GM23338 (cell line): ENCODE measurements at regions not wholly inside any gene's neighbourhood (a gene's known extent, or its start where the extent isn't known, plus 50 kb on each side); places are given as distances from the start of the nearest gene placed in this dataset.

Source experiments
- ATAC-seq: fragments of 200-7000 bp; cut with Tn5 transposase; 3 replicates; pipeline ENCODE4 v1.9.1; 2020
- DNase-seq: peaks from one replicate; pipeline ENCODE4 v3.0.0-alpha.2; 2015; ENCODE audit warnings: low spot score
- H2AFZ ChIP-seq: fragments of 200-600 bp; sonication (generic); 2 replicates; pipeline ENCODE4 v1.8.0; 2016; ENCODE audit warnings: antibody characterized with exemption, mild to moderate bottlenecking, moderate library complexity
- H3F3A ChIP-seq: fragments of 200-600 bp; sonication (generic); replicated peaks from 2 replicates; pipeline ENCODE4 v1.8.0; 2017; ENCODE audit warnings: antibody characterized with exemption, mixed run types, low read depth
- H3K27ac ChIP-seq: fragments of 200-600 bp; sonication (generic); 2 replicates; pipeline ENCODE4 v1.6.1; 2016; ENCODE audit warnings: low read depth
- H3K27me3 ChIP-seq: fragments of 200-600 bp; sonication (generic); 2 replicates; pipeline ENCODE4 v1.8.0; 2016; ENCODE audit warnings: mild to moderate bottlenecking, mixed run types, moderate library complexity; ENCODE audit not compliant: insufficient read depth
- H3K36me3 ChIP-seq: fragments of 200-600 bp; sonication (generic); 2 replicates; pipeline ENCODE4 v1.8.0; 2016; ENCODE audit warnings: mild to moderate bottlenecking; ENCODE audit not compliant: insufficient read depth
- H3K4me1 ChIP-seq: fragments of 200-600 bp; sonication (generic); 2 replicates; pipeline ENCODE4 v1.8.0; 2016; ENCODE audit warnings: mild to moderate bottlenecking, moderate library complexity; ENCODE audit not compliant: insufficient read depth
- H3K4me2 ChIP-seq: fragments of 200-600 bp; sonication (generic); 2 replicates; pipeline ENCODE4 v1.7.1; 2017; ENCODE audit warnings: mixed run types
- H3K4me3 ChIP-seq: fragments of 200-600 bp; sonication (generic); 2 replicates; pipeline ENCODE4 v1.6.1; 2016; ENCODE audit warnings: mixed run types
- H3K79me2 ChIP-seq: fragments of 200-600 bp; sonication (generic); replicated peaks from 2 replicates; pipeline ENCODE4 v1.8.0; 2017; ENCODE audit warnings: mild to moderate bottlenecking; ENCODE audit not compliant: insufficient read depth
- H3K9me2 ChIP-seq: fragments of 200-600 bp; sonication (generic); 2 replicates; pipeline ENCODE4 v1.8.0; 2017; ENCODE audit not compliant: insufficient read depth
- H4K20me1 ChIP-seq: fragments of 200-600 bp; sonication (generic); replicated peaks from 2 replicates; pipeline ENCODE4 v1.8.0; 2017; ENCODE audit warnings: mild to moderate bottlenecking; ENCODE audit not compliant: insufficient read depth
- H3K27ac Mint-ChIP-seq: 2 replicates; pipeline ENCODE4 v1.8.0; 2020; ENCODE audit warnings: inconsistent platforms, mild to moderate bottlenecking, moderate library complexity, mixed read lengths
- H3K27me3 Mint-ChIP-seq: 3 replicates; pipeline ENCODE4 v1.8.0; 2022; ENCODE audit warnings: low read depth, mild to moderate bottlenecking, moderate library complexity, mixed read lengths, inconsistent platforms; ENCODE audit not compliant: insufficient read depth, poor library complexity
- H3K36me3 Mint-ChIP-seq: 3 replicates; pipeline ENCODE4 v1.8.0; 2021; ENCODE audit warnings: low read depth, mild to moderate bottlenecking, inconsistent platforms, moderate library complexity, mixed read lengths
- H3K4me1 Mint-ChIP-seq: 3 replicates; pipeline ENCODE4 v1.8.0; 2020; ENCODE audit warnings: mild to moderate bottlenecking, inconsistent platforms, mixed read lengths
- H3K4me3 Mint-ChIP-seq: 3 replicates; pipeline ENCODE4 v1.8.0; 2021; ENCODE audit warnings: moderate library complexity, mild to moderate bottlenecking, inconsistent platforms, mixed read lengths
- H3K9me3 Mint-ChIP-seq: 3 replicates; pipeline ENCODE4 v1.8.0; 2020; ENCODE audit warnings: moderate library complexity, mild to moderate bottlenecking, inconsistent platforms, mixed read lengths
- CREB1 ChIP-seq: fragments of 250-450 bp; sonication (Bioruptor Pico); IDR thresholded peaks from 2 replicates; pipeline ENCODE4 v1.5.0; 2020; ENCODE audit warnings: low read depth, mild to moderate bottlenecking, moderate library complexity
- CTCF ChIP-seq, 2 experiments: fragments of 200-600 bp in 1 of 2; sonication (generic) in 1 of 2; conservative IDR thresholded peaks; 2 replicates each; pipeline versions ENCODE4 v1.5.1 to v1.6.1; 2016 to 2017; ENCODE audit warnings: antibody characterized with exemption in 2 of 2, low read depth in 2 of 2, mild to moderate bottlenecking in 2 of 2, moderate library complexity in 1 of 2
- ETS1 ChIP-seq: IDR thresholded peaks from 2 replicates; pipeline ENCODE4 v1.6.1; 2016; ENCODE audit warnings: antibody characterized with exemption
- EZH2 ChIP-seq: fragments of 200-600 bp; sonication (generic); IDR thresholded peaks from one replicate; pipeline ENCODE4 v1.8.0; 2017; ENCODE audit warnings: antibody characterized with exemption, mild to moderate bottlenecking, low read depth; ENCODE audit not compliant: unreplicated experiment
- JUNB ChIP-seq: IDR thresholded peaks from one replicate; pipeline ENCODE4 v1.6.1; 2016; ENCODE audit warnings: antibody characterized with exemption; ENCODE audit not compliant: unreplicated experiment
- NANOG ChIP-seq: IDR thresholded peaks from 2 replicates; pipeline ENCODE4 v1.6.1; 2016; ENCODE audit warnings: antibody characterized with exemption, borderline replicate concordance
- STAT1 ChIP-seq: IDR thresholded peaks from one replicate; pipeline ENCODE4 v1.6.1; 2016; ENCODE audit warnings: antibody characterized with exemption; ENCODE audit not compliant: unreplicated experiment
- ZNF331 ChIP-seq: fragments of 250-450 bp; sonication (Bioruptor Pico); IDR thresholded peaks from 2 replicates; pipeline ENCODE4 v1.5.0; 2020; ENCODE audit warnings: low read depth, mild to moderate bottlenecking, moderate library complexity
- ZNF462 ChIP-seq: fragments of 250-450 bp; sonication (Bioruptor Pico); IDR thresholded peaks from 2 replicates; pipeline ENCODE4 v1.5.0; 2020; ENCODE audit warnings: mild to moderate bottlenecking, moderate library complexity

GRCh38 chr4:181604546-181604945 is 638.7 kb upstream of the TENM3 start:
- Mint-ChIP-seq H3K9me3 (no peaks in the 10 kb centered on the region), H3K4me1 (peaks cover 14% of the 10 kb centered on the region; the same call in 2 of the 3 replicates), H3K36me3 (no peaks in the 10 kb centered on the region), H3K27ac (no peak overlapping the region), H3K27me3 (peaks cover 3% of the 10 kb centered on the region), H3K4me3 (no peak overlapping the region)
- no peaks in the 10 kb centered on the region for H3K36me3 ChIP-seq
- no peaks in the 10 kb centered on the region for H3K79me2 ChIP-seq
- H3F3A ChIP-seq: no peaks in the 10 kb centered on the region
- H3K4me2 ChIP-seq: no peak overlapping the region
- no peaks in the 10 kb centered on the region for H3K27me3 ChIP-seq
- H3K9me2 ChIP-seq: peaks cover 5% of the 10 kb centered on the region
- H3K4me1 ChIP-seq: peaks cover 15% of the 10 kb centered on the region
- no peak overlapping the region for H3K4me3 ChIP-seq
- no peaks in the 10 kb centered on the region for H4K20me1 ChIP-seq
- no peak for DNase-seq
- no peak overlapping the region for H3K27ac ChIP-seq
- no peak for ATAC-seq
- no peak overlapping the region for H2AFZ ChIP-seq
- TF ChIP-seq EZH2 (no peak), CTCF (conservative IDR thresholded peaks at IDR 0.05; ENCODE audit: low read depth in 2 of 2) (no peak), JUNB (no peak)

GRCh38 chr4:181606300-181606699 is 636.9 kb upstream of the TENM3 start:
- peaks cover 5% of the 10 kb centered on the region for H3K9me2 ChIP-seq
- DNase-seq (no peak), ATAC-seq (no peak)
- H3F3A ChIP-seq: no peaks in the 10 kb centered on the region
- H3K4me1 ChIP-seq: peaks cover 15% of the 10 kb centered on the region
- no peaks in the 10 kb centered on the region for H3K27me3 ChIP-seq
- no peak overlapping the region for H3K4me3 ChIP-seq
- no peak overlapping the region for H2AFZ ChIP-seq
- no peak overlapping the region for H3K4me2 ChIP-seq
- no peaks in the 10 kb centered on the region for H3K36me3 Mint-ChIP-seq
- peaks cover 14% of the 10 kb centered on the region; the same call in 2 of the 3 replicates for H3K4me1 Mint-ChIP-seq
- H4K20me1 ChIP-seq: no peaks in the 10 kb centered on the region
- no peak overlapping the region for H3K4me3 Mint-ChIP-seq
- no peaks in the 10 kb centered on the region for H3K27me3 Mint-ChIP-seq
- no peak overlapping the region for H3K27ac Mint-ChIP-seq
- no peaks in the 10 kb centered on the region for H3K9me3 Mint-ChIP-seq
- no peak overlapping the region for H3K27ac ChIP-seq
- H3K36me3 ChIP-seq: no peaks in the 10 kb centered on the region
- no peaks in the 10 kb centered on the region for H3K79me2 ChIP-seq
- TF ChIP-seq ZNF462 (CRISPR knock-in tag): no peak
- TF ChIP-seq JUNB: no peak
- TF ChIP-seq NANOG: no peak
- no peak for TF ChIP-seq ZNF331 (CRISPR knock-in tag)
- no peak for TF ChIP-seq STAT1
- TF ChIP-seq CTCF (conservative IDR thresholded peaks at IDR 0.05; ENCODE audit: low read depth in 2 of 2): no peak
- TF ChIP-seq ETS1: no peak
- TF ChIP-seq CREB1 (CRISPR knock-in tag): no peak
